HG03432 (cell line): ENCODE measurements at regions not wholly inside any gene's neighbourhood (a gene's known extent, or its start where the extent isn't known, plus 50 kb on each side); places are given as distances from the start of the nearest gene placed in this dataset.

Source experiments
- ATAC-seq: cut with Tn5 transposase; IDR thresholded peaks from one replicate; pipeline ENCODE4 v1.9.1; 2021; ENCODE audit warnings: mild to moderate bottlenecking, moderate library complexity; ENCODE audit not compliant: unreplicated experiment

DNA sequence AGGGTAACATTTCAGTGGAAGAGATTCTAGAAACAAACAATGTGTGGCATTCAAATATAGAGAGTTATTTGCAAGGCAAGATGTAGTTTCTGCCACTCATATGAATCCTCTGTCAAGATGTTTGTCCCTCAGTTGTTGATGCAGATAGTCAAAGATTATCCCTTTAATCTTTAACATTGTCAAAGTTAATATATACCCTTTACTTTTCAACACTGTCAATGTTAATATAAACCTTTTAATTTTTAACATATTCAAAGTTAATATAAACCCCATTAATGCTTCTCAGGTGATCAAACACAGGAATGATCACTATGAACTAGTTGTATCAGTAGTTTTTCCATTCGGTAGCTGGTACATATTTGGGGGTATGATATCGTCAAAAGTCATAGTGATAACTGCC is 51.9 kb upstream of the PICALM start:
- ATAC-seq, result no peak

- no peak for ATAC-seq
These were observed 51.0 kb upstream of the PICALM start for GRCh38 chr11:86119906-86120305.

DNA sequence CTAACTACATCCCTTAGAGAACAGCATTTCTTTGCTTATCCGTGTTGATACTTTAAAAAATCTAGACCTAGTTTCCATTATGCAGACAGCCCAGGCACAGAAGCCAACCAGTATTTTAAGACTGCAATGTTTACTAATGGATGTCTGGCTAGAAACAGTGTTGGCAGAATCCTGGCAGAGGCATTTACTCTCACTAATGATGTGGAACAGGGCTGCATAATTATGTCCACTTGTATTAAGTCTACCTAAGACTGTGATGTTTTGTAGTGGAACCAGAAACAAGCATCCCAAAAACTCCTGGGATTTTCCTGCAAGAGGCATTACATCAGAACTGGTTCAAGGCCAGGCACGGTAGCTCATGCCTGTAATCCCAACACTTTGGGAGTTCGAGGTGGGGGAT is 50.2 kb upstream of the PICALM start:
- no peak for ATAC-seq
